Neural cell (in vitro differentiated cells): ENCODE measurements at regions not wholly inside any gene's neighbourhood (a gene's known extent, or its start where the extent isn't known, plus 50 kb on each side); places are given as distances from the start of the nearest gene placed in this dataset.

Experiments used
- EP300 ChIP-seq: fragments of 450-650 bp; conservative IDR thresholded peaks from 2 replicates; pipeline ENCODE4 v1.6.1; 2014; ENCODE audit warnings: antibody characterized with exemption, mild to moderate bottlenecking, moderate library complexity; ENCODE audit not compliant: poor library complexity, severe bottlenecking
- MXI1 ChIP-seq: fragments of 450-650 bp; conservative IDR thresholded peaks from 2 replicates; pipeline ENCODE4 v1.6.1; 2014; ENCODE audit warnings: antibody characterized with exemption, mild to moderate bottlenecking; ENCODE audit not compliant: poor library complexity, severe bottlenecking
- RAD21 ChIP-seq: fragments of 450-650 bp; conservative IDR thresholded peaks from 2 replicates; pipeline ENCODE4 v1.6.1; 2014; ENCODE audit warnings: antibody characterized with exemption, mild to moderate bottlenecking, moderate library complexity
- SMC3 ChIP-seq: fragments of 450-650 bp; conservative IDR thresholded peaks from 2 replicates; pipeline ENCODE4 v1.6.1; 2014; ENCODE audit warnings: antibody characterized with exemption, mild to moderate bottlenecking, moderate library complexity; ENCODE audit not compliant: poor library complexity
- TAF1 ChIP-seq: IDR thresholded peaks from 2 replicates; pipeline ENCODE4 v1.6.1; 2012; ENCODE audit warnings: low read depth
- TF ChIP-seq, protein P1 (sequence below): fragments of 450-650 bp; IDR thresholded peaks from 2 replicates; pipeline ENCODE4 v1.5.1; 2014; ENCODE audit warnings: antibody characterized with exemption, mild to moderate bottlenecking, moderate library complexity; ENCODE audit not compliant: poor library complexity, severe bottlenecking
- TF ChIP-seq, protein P2 (sequence below): IDR thresholded peaks from 2 replicates; pipeline ENCODE4 v1.6.1; 2012; ENCODE audit warnings: borderline replicate concordance

DNA sequence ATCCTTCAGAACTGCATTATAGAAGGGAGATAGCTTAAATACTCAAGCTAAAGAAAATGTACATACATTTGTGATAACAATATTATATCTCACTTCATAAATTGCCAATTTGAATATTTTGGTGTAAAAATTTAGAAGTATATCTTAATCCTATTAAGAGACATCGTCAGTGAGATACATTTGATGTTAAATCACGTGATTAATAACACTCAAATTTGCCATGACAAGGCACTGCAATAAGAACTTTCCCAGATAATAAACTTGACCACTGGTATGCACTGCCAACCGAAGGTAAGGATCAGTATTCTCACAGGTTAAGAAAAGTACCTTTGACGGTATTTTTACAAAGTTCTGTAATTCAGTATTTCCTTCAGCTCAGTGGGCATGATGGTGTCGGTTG, 764.7 kb upstream of the FRG1 start:
- TF ChIP-seq, protein P1, sequence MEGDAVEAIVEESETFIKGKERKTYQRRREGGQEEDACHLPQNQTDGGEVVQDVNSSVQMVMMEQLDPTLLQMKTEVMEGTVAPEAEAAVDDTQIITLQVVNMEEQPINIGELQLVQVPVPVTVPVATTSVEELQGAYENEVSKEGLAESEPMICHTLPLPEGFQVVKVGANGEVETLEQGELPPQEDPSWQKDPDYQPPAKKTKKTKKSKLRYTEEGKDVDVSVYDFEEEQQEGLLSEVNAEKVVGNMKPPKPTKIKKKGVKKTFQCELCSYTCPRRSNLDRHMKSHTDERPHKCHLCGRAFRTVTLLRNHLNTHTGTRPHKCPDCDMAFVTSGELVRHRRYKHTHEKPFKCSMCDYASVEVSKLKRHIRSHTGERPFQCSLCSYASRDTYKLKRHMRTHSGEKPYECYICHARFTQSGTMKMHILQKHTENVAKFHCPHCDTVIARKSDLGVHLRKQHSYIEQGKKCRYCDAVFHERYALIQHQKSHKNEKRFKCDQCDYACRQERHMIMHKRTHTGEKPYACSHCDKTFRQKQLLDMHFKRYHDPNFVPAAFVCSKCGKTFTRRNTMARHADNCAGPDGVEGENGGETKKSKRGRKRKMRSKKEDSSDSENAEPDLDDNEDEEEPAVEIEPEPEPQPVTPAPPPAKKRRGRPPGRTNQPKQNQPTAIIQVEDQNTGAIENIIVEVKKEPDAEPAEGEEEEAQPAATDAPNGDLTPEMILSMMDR = no peak
- TF ChIP-seq RAD21 (no peak), TAF1 (no peak), MXI1 (no peak), EP300 (no peak), SMC3 (no peak)
- TF ChIP-seq, protein P2, sequence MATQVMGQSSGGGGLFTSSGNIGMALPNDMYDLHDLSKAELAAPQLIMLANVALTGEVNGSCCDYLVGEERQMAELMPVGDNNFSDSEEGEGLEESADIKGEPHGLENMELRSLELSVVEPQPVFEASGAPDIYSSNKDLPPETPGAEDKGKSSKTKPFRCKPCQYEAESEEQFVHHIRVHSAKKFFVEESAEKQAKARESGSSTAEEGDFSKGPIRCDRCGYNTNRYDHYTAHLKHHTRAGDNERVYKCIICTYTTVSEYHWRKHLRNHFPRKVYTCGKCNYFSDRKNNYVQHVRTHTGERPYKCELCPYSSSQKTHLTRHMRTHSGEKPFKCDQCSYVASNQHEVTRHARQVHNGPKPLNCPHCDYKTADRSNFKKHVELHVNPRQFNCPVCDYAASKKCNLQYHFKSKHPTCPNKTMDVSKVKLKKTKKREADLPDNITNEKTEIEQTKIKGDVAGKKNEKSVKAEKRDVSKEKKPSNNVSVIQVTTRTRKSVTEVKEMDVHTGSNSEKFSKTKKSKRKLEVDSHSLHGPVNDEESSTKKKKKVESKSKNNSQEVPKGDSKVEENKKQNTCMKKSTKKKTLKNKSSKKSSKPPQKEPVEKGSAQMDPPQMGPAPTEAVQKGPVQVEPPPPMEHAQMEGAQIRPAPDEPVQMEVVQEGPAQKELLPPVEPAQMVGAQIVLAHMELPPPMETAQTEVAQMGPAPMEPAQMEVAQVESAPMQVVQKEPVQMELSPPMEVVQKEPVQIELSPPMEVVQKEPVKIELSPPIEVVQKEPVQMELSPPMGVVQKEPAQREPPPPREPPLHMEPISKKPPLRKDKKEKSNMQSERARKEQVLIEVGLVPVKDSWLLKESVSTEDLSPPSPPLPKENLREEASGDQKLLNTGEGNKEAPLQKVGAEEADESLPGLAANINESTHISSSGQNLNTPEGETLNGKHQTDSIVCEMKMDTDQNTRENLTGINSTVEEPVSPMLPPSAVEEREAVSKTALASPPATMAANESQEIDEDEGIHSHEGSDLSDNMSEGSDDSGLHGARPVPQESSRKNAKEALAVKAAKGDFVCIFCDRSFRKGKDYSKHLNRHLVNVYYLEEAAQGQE = no peak
